Aorta (tissue), 5 donors: ENCODE measurements at regions not wholly inside any gene's neighbourhood (a gene's known extent, or its start where the extent isn't known, plus 50 kb on each side); places are given as distances from the start of the nearest gene placed in this dataset.

Experiments
- ATAC-seq: fragments of 200-7000 bp; cut with Tn5 transposase; one replicate; pipeline ENCODE4 v1.9.1; 2022; ENCODE audit warnings: moderate library complexity; ENCODE audit not compliant: low FRiP score
- DNase-seq, 2 donors: peaks; one replicate each; pipeline ENCODE4 v3.0.0-alpha.2; 2020
- H3K27ac ChIP-seq, 2 donors: one replicate each; pipeline ENCODE4 v1.5.1; 2013; ENCODE audit warnings: low read length in 2 of 2, mild to moderate bottlenecking in 2 of 2, moderate library complexity in 2 of 2, control low read depth in 1 of 2, inconsistent platforms in 1 of 2, low read depth in 1 of 2
- H3K27me3 ChIP-seq, 2 donors: one replicate each; pipeline ENCODE4 v1.6.1; 2013; ENCODE audit warnings: control low read depth in 1 of 2, low read length in 1 of 2, mild to moderate bottlenecking in 1 of 2, moderate library complexity in 1 of 2; ENCODE audit not compliant: insufficient read depth in 2 of 2, control insufficient read depth in 1 of 2
- H3K36me3 ChIP-seq, 2 donors: one replicate each; pipeline ENCODE4 v1.6.1; 2013; ENCODE audit warnings: control low read depth in 1 of 2, low read length in 1 of 2, mild to moderate bottlenecking in 1 of 2; ENCODE audit not compliant: insufficient read depth in 2 of 2, control insufficient read depth in 1 of 2
- H3K4me1 ChIP-seq, 2 donors: one replicate each; pipeline ENCODE4 v1.6.1; 2013; ENCODE audit warnings: low read length in 2 of 2, control low read depth in 1 of 2, mild to moderate bottlenecking in 1 of 2, moderate library complexity in 1 of 2; ENCODE audit not compliant: insufficient read depth in 2 of 2, control insufficient read depth in 1 of 2
- H3K4me3 ChIP-seq, 2 donors: one replicate each; pipeline ENCODE4 v1.5.1; 2013; ENCODE audit warnings: low read length in 2 of 2, control low read depth in 1 of 2, mild to moderate bottlenecking in 1 of 2
- H3K9me3 ChIP-seq: one replicate; pipeline ENCODE4 v1.6.1; 2013; ENCODE audit warnings: mild to moderate bottlenecking, low read length; ENCODE audit not compliant: control insufficient read depth
- WGBS, 2 donors: extraction: QIAGEN DNeasy Blood & Tissue Kit; methylation state at CpG; one replicate each; pipeline ENCODE4 v1.1.7; 2013; 5-methylcytosine and 5-hydroxymethylcytosine counted together
- intact Hi-C, 2 donors: fragments of 100-400 bp; cut with DNase I; formaldehyde crosslinking; loops; one replicate each; pipeline versions ENCODE4 v1.14.2 to v1.15.0; 2022
- donor health status: healthy with polysubstance abuse.
- donor health status: Bipolar disorder and iron deficiency.
- donor health status: DM: no; HTN: no; CAD: no.
- donor health status: DM: no; HTN: no; CAD: no.
- donor health status: DM: yes; HTN: yes; CAD: no.

- no peak for DNase-seq
- intact Hi-C loops, result no loop called here
- no peaks in the 10 kb centered on the region for H3K27me3 ChIP-seq
- WGBS, 2 donors, result 88 to 92% methylated on average over 4 of the region's 4 CpGs
- H3K36me3 ChIP-seq, result no peaks in the 10 kb centered on the region
- ATAC-seq, result no peak
- H3K4me3 ChIP-seq, result no peak overlapping the region
- no peaks in the 10 kb centered on the region for H3K9me3 ChIP-seq
- H3K27ac ChIP-seq, result no peak overlapping the region
- no peaks in the 10 kb centered on the region for H3K4me1 ChIP-seq
Measured at GRCh38 chr9:105147110-105147871, 97.2 kb upstream of the SLC44A1 start.

GRCh38 chr9:105148328-105149006 lies 96.0 kb upstream of the SLC44A1 start:
- Histone ChIP-seq H3K27me3 (no peaks in the 10 kb centered on the region), H3K4me1 (no peaks in the 10 kb centered on the region), H3K27ac (no peak overlapping the region), H3K9me3 (no peaks in the 10 kb centered on the region), H3K36me3 (no peaks in the 10 kb centered on the region), H3K4me3 (no peak overlapping the region)
- 19 to 23% methylated on average over 1 of the region's 1 CpG for WGBS, 2 donors
- DNase-seq (no peak), ATAC-seq (no peak)
- intact Hi-C loops, result no loop called here

GRCh38 chr9:105150991-105151685 lies 93.3 kb upstream of the SLC44A1 start:
- ATAC-seq (no peak), DNase-seq (no peak)
- no peaks in the 10 kb centered on the region for H3K27me3 ChIP-seq
- H3K27ac ChIP-seq, result no peak overlapping the region
- no peaks in the 10 kb centered on the region for H3K4me1 ChIP-seq
- intact Hi-C loops, result loop anchor here (10.0 kb wide), 3 partner anchors 166 to 366 kb away; no protein-coding TSS in a partner anchor
- no peak overlapping the region for H3K4me3 ChIP-seq
- 58 to 70% methylated on average over 2 of the region's 2 CpGs for WGBS, 2 donors
- H3K9me3 ChIP-seq, result no peaks in the 10 kb centered on the region
- no peaks in the 10 kb centered on the region for H3K36me3 ChIP-seq

GRCh38 chr9:105151686-105151995 lies 92.8 kb upstream of the SLC44A1 start:
- Histone ChIP-seq H3K9me3 (no peaks in the 10 kb centered on the region), H3K4me1 (no peaks in the 10 kb centered on the region), H3K27me3 (no peaks in the 10 kb centered on the region), H3K36me3 (no peaks in the 10 kb centered on the region), H3K27ac (no peak overlapping the region), H3K4me3 (no peak overlapping the region)
- intact Hi-C loops, result loop anchor here (10.0 kb wide), 3 partner anchors 167 to 367 kb away; no protein-coding TSS in a partner anchor
- 96 to 97% methylated on average over 3 of the region's 3 CpGs for WGBS, 2 donors
- DNase-seq (no peak), ATAC-seq (no peak)

GRCh38 chr9:105154723-105155191 lies 89.7 kb upstream of the SLC44A1 start:
- no peak for ATAC-seq
- Histone ChIP-seq H3K27me3 (no peaks in the 10 kb centered on the region), H3K4me1 (no peaks in the 10 kb centered on the region), H3K27ac (no peak overlapping the region), H3K9me3 (no peaks in the 10 kb centered on the region), H3K4me3 (no peak overlapping the region), H3K36me3 (no peaks in the 10 kb centered on the region)
- WGBS, 2 donors, result 74 to 77% methylated on average over 2 of the region's 2 CpGs
- intact Hi-C loops, result loop anchor here (5.0 to 10.0 kb wide), 5 partner anchors 170 to 370 kb away; partner anchors contain the start of gene ABCA1 (in 2 of the 2)
- DNase-seq, result no peak

GRCh38 chr9:105157171-105157583 lies 87.3 kb upstream of the SLC44A1 start:
- WGBS, 2 donors, result 2% methylated on average over 4 of the region's 4 CpGs
- ATAC-seq (peak; percentile 90), DNase-seq (peak in 1 of 2 donors; percentile 75)
- Histone ChIP-seq H3K36me3 (no peaks in the 10 kb centered on the region), H3K4me3 (no peak overlapping the region), H3K4me1 (no peaks in the 10 kb centered on the region), H3K27ac (peak overlapping the region in 1 of 2 donors; percentile 13), H3K27me3 (no peaks in the 10 kb centered on the region), H3K9me3 (no peaks in the 10 kb centered on the region)
- intact Hi-C loops, result loop anchor here (5.0 to 10.0 kb wide), 5 partner anchors 172 to 372 kb away; partner anchors contain the start of gene ABCA1 (in 2 of the 2)

GRCh38 chr9:105158020-105158419 lies 86.4 kb upstream of the SLC44A1 start:
- Histone ChIP-seq H3K27ac (no peak overlapping the region), H3K36me3 (no peaks in the 10 kb centered on the region), H3K27me3 (no peaks in the 10 kb centered on the region), H3K4me3 (no peak overlapping the region), H3K9me3 (no peaks in the 10 kb centered on the region), H3K4me1 (no peaks in the 10 kb centered on the region)
- intact Hi-C loops, result loop anchor here (2.0 to 10.0 kb wide), 6 partner anchors 173 to 373 kb away; partner anchors contain the start of gene ABCA1 (in 2 of the 2)
- ATAC-seq, result no peak
- no peak for DNase-seq
- WGBS, 2 donors, result 89 to 92% methylated on average over 12 of the region's 12 CpGs

GRCh38 chr9:105158898-105159297 lies 85.6 kb upstream of the SLC44A1 start:
- DNase-seq (no peak), ATAC-seq (no peak)
- WGBS, 2 donors, result 49 to 59% methylated on average over 5 of the region's 5 CpGs
- Histone ChIP-seq H3K27me3 (no peaks in the 10 kb centered on the region), H3K27ac (no peak overlapping the region), H3K36me3 (no peaks in the 10 kb centered on the region), H3K4me1 (no peaks in the 10 kb centered on the region), H3K9me3 (no peaks in the 10 kb centered on the region), H3K4me3 (no peak overlapping the region)
- intact Hi-C loops, result loop anchor here (2.0 to 10.0 kb wide), 6 partner anchors 174 to 374 kb away; partner anchors contain the start of gene ABCA1 (in 2 of the 2)
